AG20443 (cell line): ENCODE measurements at regions not wholly inside any gene's neighbourhood (a gene's known extent, or its start where the extent isn't known, plus 50 kb on each side); places are given as distances from the start of the nearest gene placed in this dataset.
"Not testable (repeated sequence)": the region's sequence is repeated elsewhere in the genome, so short reads cannot be mapped to it uniquely, and the experiment has no call there.

ENCODE experiments used
- DNase-seq: peaks from one replicate; pipeline ENCODE4 v3.0.0; 2012; ENCODE audit warnings: low spot score, mixed read lengths

- DNase-seq, result no peak
Observed at GRCh38 chr10:26621243-26621888, 76.1 kb upstream of the PDSS1 start.

DNA sequence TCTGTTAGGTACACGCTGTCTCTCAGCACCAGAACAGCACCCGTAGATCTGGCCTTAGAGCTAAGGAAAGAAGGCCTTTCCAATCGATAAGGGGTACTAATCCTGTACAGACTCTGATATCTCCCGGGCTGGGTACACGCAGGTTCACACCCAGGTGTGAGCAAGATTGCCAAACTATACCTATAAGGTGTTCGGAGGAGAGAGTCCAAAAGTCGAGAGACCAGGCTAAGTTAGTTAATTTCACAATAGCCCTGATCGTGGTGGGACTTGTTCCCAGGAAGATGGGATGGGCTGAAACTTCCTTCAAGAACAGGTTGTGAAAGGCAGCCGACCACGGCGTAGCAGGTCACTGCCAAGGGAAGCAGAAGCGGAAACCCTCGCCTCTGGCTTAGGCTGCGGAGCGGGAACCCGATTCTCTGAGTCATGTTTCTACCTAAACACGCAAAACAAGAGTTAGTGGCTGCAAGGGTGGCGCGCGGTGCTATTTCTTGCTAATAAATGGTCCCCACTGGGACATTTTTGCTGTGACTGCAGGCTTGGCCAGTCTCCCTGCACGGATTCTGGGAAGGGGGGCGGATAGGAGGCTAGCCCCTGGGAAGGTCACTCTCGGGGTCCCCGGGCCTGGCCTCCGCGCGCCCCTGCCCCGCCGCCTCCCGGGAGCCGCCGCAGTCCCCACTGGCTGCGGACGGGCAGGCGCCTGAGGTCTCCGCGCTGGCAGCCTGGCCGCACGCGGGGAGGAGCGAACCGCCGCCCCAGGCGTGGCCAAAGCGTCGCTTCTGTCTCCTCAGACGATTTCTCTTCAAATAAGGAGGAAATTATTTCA is 75.4 kb upstream of the PDSS1 start:
- DNase-seq, result peak; percentile 68

DNA sequence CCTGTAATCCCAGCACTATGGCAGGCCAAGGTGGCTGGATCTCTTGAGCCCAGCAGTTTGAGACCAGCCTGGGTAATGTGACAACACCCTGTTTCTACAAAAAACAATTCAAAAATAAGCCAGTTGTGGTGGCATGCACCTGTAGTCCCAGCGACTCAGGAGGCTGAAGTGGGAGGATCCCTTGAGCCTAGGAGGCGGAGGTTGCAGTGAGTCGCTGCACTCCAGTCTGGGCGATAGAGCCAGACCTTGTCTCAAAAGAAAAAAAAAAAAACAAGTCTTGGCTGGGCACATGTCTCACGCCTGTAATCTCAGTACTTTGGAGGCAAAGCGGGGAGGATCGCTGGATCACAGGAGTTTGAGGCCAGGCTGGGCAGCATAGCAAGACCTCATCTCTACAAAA is 74.6 kb upstream of the PDSS1 start:
- no peak for DNase-seq

DNA sequence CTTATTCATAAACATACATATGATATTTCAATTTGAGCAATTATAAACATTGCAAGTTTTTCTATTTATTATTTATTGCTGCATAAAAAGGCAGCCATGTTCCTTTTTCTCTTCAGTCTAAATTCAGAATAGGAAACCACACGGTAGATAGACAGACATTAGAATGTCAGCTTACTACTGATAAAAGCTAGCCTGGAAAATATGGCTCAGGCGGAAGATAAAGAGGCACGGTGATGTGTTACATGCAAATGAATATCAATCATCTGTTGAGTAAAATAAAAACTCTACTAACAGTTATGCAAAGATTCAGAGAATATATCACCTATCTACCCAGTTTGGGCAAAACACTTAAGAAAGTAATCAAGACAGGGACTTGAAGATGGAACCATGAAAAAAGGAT is 73.5 kb upstream of the PDSS1 start:
- no peak for DNase-seq

GRCh38 chr10:26626066-26626465 is 71.4 kb upstream of the PDSS1 start:
- DNase-seq, result no peak

DNA sequence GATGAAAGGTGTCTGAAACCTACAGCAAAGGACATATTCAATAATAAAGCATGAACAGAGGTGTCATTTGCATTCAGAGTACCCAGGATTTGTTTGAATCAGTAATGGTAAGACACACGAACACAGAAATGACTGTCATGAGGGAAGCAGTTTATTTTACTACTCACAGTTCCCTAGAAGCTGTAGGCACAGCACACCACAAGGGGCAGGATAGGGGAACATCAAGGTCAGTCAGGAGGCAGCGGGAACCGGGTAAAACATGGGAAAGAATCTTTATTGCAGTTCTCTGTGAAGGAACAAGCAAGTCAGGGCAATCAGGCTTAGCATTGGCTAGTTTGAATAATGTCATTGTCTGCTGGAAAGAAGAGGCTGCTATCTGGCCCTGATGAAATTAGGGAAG is 70.2 kb upstream of the PDSS1 start:
- no peak for DNase-seq

- no peak for DNase-seq
Observed at GRCh38 chr10:26628395-26628794, 69.1 kb upstream of the PDSS1 start.

DNA sequence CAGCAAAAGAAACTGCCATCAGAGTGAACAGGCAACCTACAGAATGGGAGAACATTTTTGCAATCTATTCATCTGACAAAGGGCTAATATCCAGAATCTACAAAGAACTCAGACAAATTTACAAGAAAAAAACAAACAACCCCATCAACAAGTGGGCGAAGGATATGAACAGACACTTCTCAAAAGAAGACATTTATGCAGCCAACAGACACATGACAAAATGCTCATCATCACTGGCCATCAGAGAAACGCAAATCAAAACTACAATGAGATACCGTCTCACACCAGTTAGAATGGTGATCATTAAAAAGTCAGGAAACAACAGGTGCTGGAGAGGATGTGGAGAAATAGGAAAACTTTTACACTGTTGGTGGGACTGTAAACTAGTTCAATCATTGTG is 65.3 kb upstream of the PDSS1 start:
- DNase-seq, result not testable (repeated sequence)

GRCh38 chr10:26634111-26634510 is 63.4 kb upstream of the PDSS1 start:
- not testable (repeated sequence) for DNase-seq

GRCh38 chr10:26637521-26638275 is 59.8 kb upstream of the PDSS1 start:
- no peak for DNase-seq

DNA sequence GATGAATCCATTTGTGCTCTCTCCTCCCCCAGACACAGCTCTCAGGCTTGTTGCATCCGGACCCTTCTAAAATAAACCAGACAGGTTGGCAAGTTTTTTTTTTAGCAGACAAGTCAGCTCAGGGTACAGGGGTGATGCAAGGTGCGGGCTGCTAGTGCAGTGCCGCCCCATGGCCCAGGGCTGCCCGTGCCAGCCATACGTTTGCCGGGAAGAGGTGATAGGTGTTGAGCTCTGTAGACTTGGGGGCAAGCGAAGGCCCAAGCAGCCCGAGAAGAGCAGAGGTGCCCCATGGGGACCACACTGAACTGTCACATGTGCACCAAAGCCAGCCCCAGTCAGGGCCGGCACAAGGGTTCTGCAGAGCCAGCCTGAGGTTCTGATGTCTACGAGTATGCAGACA is 57.1 kb upstream of the PDSS1 start:
- no peak for DNase-seq

DNA sequence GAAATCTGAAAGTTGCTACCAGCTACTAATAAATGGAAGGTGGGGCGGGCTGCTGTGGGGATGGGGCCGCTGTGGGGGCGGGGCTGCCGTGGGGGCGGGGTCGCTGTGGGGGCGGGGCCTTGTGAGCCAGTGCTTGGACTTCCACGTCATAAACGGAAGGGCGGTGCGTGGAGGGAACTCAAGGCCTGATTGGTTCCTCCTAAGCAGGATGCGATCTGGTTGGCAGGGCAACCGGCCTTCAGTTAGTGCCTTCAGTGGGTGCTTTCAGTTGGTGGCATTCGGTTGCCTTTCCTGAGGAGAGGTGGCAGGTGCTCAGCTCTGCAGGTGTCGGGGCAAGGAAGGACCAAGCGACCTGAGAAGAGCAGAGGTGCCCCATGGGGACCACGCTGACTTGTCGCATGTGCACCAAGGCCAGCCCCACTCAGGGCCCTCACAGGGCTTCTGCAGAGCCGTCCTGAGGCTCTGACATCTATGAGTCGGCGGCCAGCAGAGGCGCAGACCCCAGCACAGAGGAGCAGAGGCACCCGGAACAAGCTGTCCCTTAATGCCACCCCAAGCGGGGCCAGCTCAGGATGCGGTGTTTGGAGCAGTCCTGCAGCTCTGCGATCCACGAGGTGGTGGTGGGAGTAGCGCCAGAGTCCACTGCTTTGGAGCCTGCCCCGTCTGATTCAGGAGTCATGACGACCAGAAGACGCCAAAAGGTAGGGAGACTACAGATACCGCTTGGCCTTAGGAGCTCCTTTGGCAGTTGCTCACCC is 54.4 kb upstream of the PDSS1 start:
- no peak for DNase-seq

GRCh38 chr10:26647602-26648244 is 49.8 kb upstream of the PDSS1 start:
- no peak for DNase-seq
